GM13976 (cell line): ENCODE measurements at regions not wholly inside any gene's neighbourhood (a gene's known extent, or its start where the extent isn't known, plus 50 kb on each side); places are given as distances from the start of the nearest gene placed in this dataset.

ENCODE experiments used
- DNase-seq: peaks from one replicate; pipeline ENCODE4 v3.0.0; 2012; ENCODE audit warnings: low spot score
- CTCF ChIP-seq: IDR thresholded peaks from 2 replicates; pipeline ENCODE4 v1.5.1; 2012; ENCODE audit warnings: borderline replicate concordance, mild to moderate bottlenecking; ENCODE audit not compliant: insufficient read depth; ENCODE audit errors: extremely low read depth, missing control alignments, control extremely low read depth
- in situ Hi-C: fragments of 300-500 bp; cut with MboI; formaldehyde crosslinking; loops from one replicate; pipeline ENCODE4 v1.12.0; 2022; ENCODE audit warnings: low sequenced_read_pairs, mixed read lengths, inconsistent platforms; ENCODE audit not compliant: unreplicated experiment

GRCh38 chr6:102327697-102328225, 934.3 kb downstream of the GRIK2 start:
- in situ Hi-C loops: no loop called here
- no peak for DNase-seq
- TF ChIP-seq CTCF: no peak

- no peak for TF ChIP-seq CTCF
- in situ Hi-C loops: no loop called here
- no peak for DNase-seq
Measured at GRCh38 chr6:102313699-102314098, 920.2 kb downstream of the GRIK2 start.

- no peak for DNase-seq
- in situ Hi-C loops: no loop called here
- TF ChIP-seq CTCF: no peak
Measured at GRCh38 chr6:102309700-102310099, 916.2 kb downstream of the GRIK2 start.

GRCh38 chr6:102300350-102300749, 906.8 kb downstream of the GRIK2 start:
- no peak for DNase-seq
- TF ChIP-seq CTCF: no peak
- in situ Hi-C loops: no loop called here

- no peak for TF ChIP-seq CTCF
- no peak for DNase-seq
- in situ Hi-C loops: no loop called here
Measured at GRCh38 chr6:102298051-102298450, 904.5 kb downstream of the GRIK2 start.
